H1 (cell line): ENCODE measurements at regions not wholly inside any gene's neighbourhood (a gene's known extent, or its start where the extent isn't known, plus 50 kb on each side); places are given as distances from the start of the nearest gene placed in this dataset.

Experiments used
- CTCF ChIA-PET: fragments of 300-600 bp; sonication (Branson Sonifier 250); formaldehyde crosslinking; loops from one replicate; lab custom pipeline; 2021; ENCODE audit not compliant: partially characterized antibody; lab: Charles Lee
- POLR2A ChIA-PET: fragments of 300-600 bp; sonication (Branson Sonifier 250); formaldehyde crosslinking; loops from one replicate; lab custom pipeline; 2021; ENCODE audit warnings: inconsistent platforms; ENCODE audit not compliant: partially characterized antibody; lab: Charles Lee
- DNase-seq, 2 experiments: peaks; one replicate each; pipeline versions ENCODE4 v3.0.0 to v3.0.0-alpha.2; 2010 to 2022; ENCODE audit warnings: low spot score in 2 of 2, low read depth in 1 of 2, mixed read lengths in 1 of 2
- FAIRE-seq: peaks from 2 replicates; lab custom pipeline; 2011; peaks lifted over from hg19 to GRCh38; lab: Jason Lieb, UNC
- H2AFZ ChIP-seq: 2 replicates; pipeline ENCODE4 v1.8.1; 2012; ENCODE audit warnings: low read length, inconsistent platforms
- H2AK5ac ChIP-seq: 2 replicates; pipeline ENCODE4 v1.6.1; 2013; ENCODE audit warnings: low read depth, low read length
- H2BK120ac ChIP-seq: replicated peaks from 2 replicates; pipeline ENCODE3; 2013; ENCODE audit warnings: low read depth, low read length, inconsistent platforms
- H2BK12ac ChIP-seq: 2 replicates; pipeline ENCODE4 v1.6.1; 2013; ENCODE audit warnings: low read depth, low read length
- H2BK15ac ChIP-seq: 2 replicates; pipeline ENCODE4 v1.6.1; 2013; ENCODE audit warnings: low read length
- H2BK20ac ChIP-seq: 2 replicates; pipeline ENCODE4 v1.6.1; 2013; ENCODE audit warnings: low read length
- H2BK5ac ChIP-seq: 2 replicates; pipeline ENCODE4 v1.6.1; 2013; ENCODE audit warnings: low read depth, low read length
- H3K14ac ChIP-seq: 2 replicates; pipeline ENCODE4 v1.6.1; 2013; ENCODE audit warnings: inconsistent platforms; ENCODE audit not compliant: insufficient read length
- H3K18ac ChIP-seq: 2 replicates; pipeline ENCODE4 v1.6.1; 2013; ENCODE audit warnings: low read length; ENCODE audit errors: extremely low read depth
- H3K23ac ChIP-seq: 2 replicates; pipeline ENCODE4 v1.6.1; 2013; ENCODE audit warnings: inconsistent platforms; ENCODE audit not compliant: insufficient read length
- H3K23me2 ChIP-seq: 2 replicates; pipeline ENCODE4 v1.6.1; 2013; ENCODE audit warnings: low read depth, low read length
- H3K27ac ChIP-seq: 2 replicates; pipeline ENCODE4 v1.6.1; 2011; ENCODE audit warnings: low read depth, low read length, inconsistent platforms
- H3K27me3 ChIP-seq, 4 experiments: replicated peaks in 1 of 4; 1 replicate in 1 of 4; 2 replicates in 3 of 4; pipeline versions ENCODE4 v1.6.1 to v1.8.1; 2011 to 2013; ENCODE audit warnings: low read length in 3 of 4, mild to moderate bottlenecking in 3 of 4, inconsistent platforms in 2 of 4, mixed read lengths in 2 of 4, moderate library complexity in 1 of 4; ENCODE audit not compliant: control insufficient read depth in 3 of 4, insufficient read depth in 3 of 4; ENCODE audit errors: extremely low read depth in 1 of 4
- H3K36me3 ChIP-seq, 4 experiments: 2 replicates each; pipeline versions ENCODE4 v1.6.1 to v1.8.1; 2011 to 2013; ENCODE audit warnings: mild to moderate bottlenecking in 4 of 4, low read length in 3 of 4, moderate library complexity in 2 of 4, control low read depth in 1 of 4, inconsistent platforms in 1 of 4; ENCODE audit not compliant: insufficient read depth in 4 of 4, control insufficient read depth in 2 of 4
- H3K4ac ChIP-seq: replicated peaks from 2 replicates; pipeline ENCODE3; 2013; ENCODE audit warnings: low read length, low read depth, mixed read lengths, inconsistent platforms; ENCODE audit not compliant: insufficient read length
- H3K4me1 ChIP-seq, 4 experiments: replicated peaks in 1 of 4; 1 replicate in 1 of 4; 2 replicates in 3 of 4; pipeline versions ENCODE4 v1.6.1 to v1.8.1; 2011 to 2013; ENCODE audit warnings: low read length in 3 of 4, inconsistent platforms in 2 of 4, mixed read lengths in 1 of 4; ENCODE audit not compliant: insufficient read depth in 4 of 4, control insufficient read depth in 3 of 4
- H3K4me2 ChIP-seq, 2 experiments: 2 replicates each; pipeline versions ENCODE4 v1.6.1 to v1.8.1; 2011 to 2013; ENCODE audit warnings: low read depth in 2 of 2, low read length in 2 of 2, control low read depth in 1 of 2, inconsistent platforms in 1 of 2, mild to moderate bottlenecking in 1 of 2; ENCODE audit not compliant: insufficient read depth in 1 of 2
- H3K4me3 ChIP-seq, 4 experiments: fragments of 200-600, 300-600 bp in 1 of 4; sonication (generic), shearing (Covaris generic), sonication (Bioruptor Twin) in 1 of 4; 2 replicates each; pipeline versions ENCODE4 v1.5.1 to v1.8.1; 2011 to 2016; ENCODE audit warnings: low read length in 4 of 4, low read depth in 3 of 4, control low read depth in 2 of 4, inconsistent platforms in 2 of 4, mild to moderate bottlenecking in 2 of 4, mixed read lengths in 1 of 4, moderate library complexity in 1 of 4; ENCODE audit not compliant: insufficient read depth in 2 of 4; ENCODE audit errors: extremely low read depth in 1 of 4
- H3K56ac ChIP-seq: replicated peaks from 2 replicates; pipeline ENCODE3; 2013; ENCODE audit warnings: low read depth, mild to moderate bottlenecking, mixed read lengths, low read length, inconsistent platforms; ENCODE audit not compliant: insufficient read length
- H3K79me1 ChIP-seq: 2 replicates; pipeline ENCODE4 v1.6.1; 2013; ENCODE audit warnings: low read depth, low read length, control low read depth
- H3K79me2 ChIP-seq, 2 experiments: 2 replicates each; pipeline versions ENCODE4 v1.6.1 to v1.8.1; 2012 to 2013; ENCODE audit warnings: low read length in 2 of 2, mild to moderate bottlenecking in 2 of 2, inconsistent platforms in 1 of 2; ENCODE audit not compliant: insufficient read depth in 2 of 2, control insufficient read depth in 1 of 2
- H3K9ac ChIP-seq, 4 experiments: replicated peaks in 1 of 4; 1 replicate in 1 of 4; 2 replicates in 3 of 4; pipeline versions ENCODE4 v1.6.1 to v1.8.1; 2011 to 2013; ENCODE audit warnings: low read depth in 3 of 4, low read length in 3 of 4, control low read depth in 2 of 4, mild to moderate bottlenecking in 2 of 4, moderate library complexity in 2 of 4, inconsistent platforms in 1 of 4; ENCODE audit errors: extremely low read depth in 1 of 4
- H3K9me3 ChIP-seq, 2 experiments: 2 replicates each; pipeline versions ENCODE4 v1.6.1 to v1.8.1; 2012 to 2013; ENCODE audit warnings: mild to moderate bottlenecking in 2 of 2, moderate library complexity in 2 of 2, control low read depth in 1 of 2, inconsistent platforms in 1 of 2, low read depth in 1 of 2, low read length in 1 of 2, mixed read lengths in 1 of 2; ENCODE audit not compliant: insufficient read depth in 2 of 2
- H4K20me1 ChIP-seq, 2 experiments: replicated peaks in 1 of 2; 2 replicates each; pipeline versions ENCODE3 to v1.8.1; 2011 to 2013; ENCODE audit warnings: inconsistent platforms in 2 of 2, low read length in 2 of 2, mild to moderate bottlenecking in 1 of 2; ENCODE audit not compliant: insufficient read depth in 2 of 2, control insufficient read depth in 1 of 2
- H4K5ac ChIP-seq: 2 replicates; pipeline ENCODE4 v1.6.1; 2013; ENCODE audit warnings: low read length, low read depth, mixed read lengths, inconsistent platforms; ENCODE audit not compliant: insufficient read length
- H4K8ac ChIP-seq: 2 replicates; pipeline ENCODE4 v1.8.0; 2013; ENCODE audit warnings: mild to moderate bottlenecking, moderate library complexity, low read length, inconsistent platforms; ENCODE audit not compliant: insufficient read depth; ENCODE audit errors: extremely low read depth
- H4K91ac ChIP-seq: replicated peaks from 2 replicates; pipeline ENCODE3; 2013; ENCODE audit warnings: low read length, mixed read lengths, inconsistent platforms; ENCODE audit not compliant: insufficient read length
- BACH1 ChIP-seq: IDR thresholded peaks from 2 replicates; pipeline ENCODE4 v1.6.1; 2012; ENCODE audit warnings: low read length, improper control_type of control experiment
- CBX5 ChIP-seq: fragments of 300-800, 300-1000 bp; sonication (generic); IDR thresholded peaks from 2 replicates; pipeline ENCODE4 v1.7.1; 2016; ENCODE audit warnings: antibody characterized with exemption, low read length, low read depth
- JUND ChIP-seq: IDR thresholded peaks from 2 replicates; pipeline ENCODE4 v1.6.1; 2011; ENCODE audit warnings: mild to moderate bottlenecking, improper control_type of control experiment, low read length
- KDM5A ChIP-seq: fragments of 200-600 bp; IDR thresholded peaks from 2 replicates; pipeline ENCODE4 v1.7.1; 2012; ENCODE audit warnings: mild to moderate bottlenecking, low read length, inconsistent platforms, mixed read lengths
- NRF1 ChIP-seq: IDR thresholded peaks from 2 replicates; pipeline ENCODE4 v1.6.1; 2011; ENCODE audit warnings: mild to moderate bottlenecking, low read depth, low read length, improper control_type of control experiment
- RBBP5 ChIP-seq: IDR thresholded peaks from 2 replicates; pipeline ENCODE4 v1.7.1; 2012; ENCODE audit warnings: low read depth, mild to moderate bottlenecking, inconsistent platforms, low read length, moderate library complexity, borderline replicate concordance
- WGBS, 2 experiments: shearing (Covaris generic) in 1 of 2; methylation state at CpG; one replicate each; pipeline versions ENCODE4 v1.1.6 to v1.1.7; 2013 to 2015; ENCODE audit warnings: low lambda C conversion rate in 2 of 2, mixed read lengths in 2 of 2, inconsistent platforms in 1 of 2, low coverage in 1 of 2, missing lambda C conversion rate in 1 of 2; ENCODE audit not compliant: insufficient replicate concordance in 2 of 2, insufficient coverage in 1 of 2, insufficient read length in 1 of 2; ENCODE audit errors: extremely low coverage in 1 of 2, missing lambda C conversion rate in 1 of 2; 5-methylcytosine and 5-hydroxymethylcytosine counted together
- TF ChIP-seq, protein P1 (sequence below), 3 experiments: IDR thresholded peaks; 1 replicate in 2 of 3; 2 replicates in 1 of 3; pipeline versions ENCODE4 v1.5.1 to v1.6.1; 2011; ENCODE audit warnings: low read length in 3 of 3, mild to moderate bottlenecking in 3 of 3, inconsistent platforms in 2 of 3, low read depth in 1 of 3, moderate library complexity in 1 of 3; ENCODE audit not compliant: insufficient read depth in 1 of 3; ENCODE audit errors: control extremely low read depth in 1 of 3
- TF ChIP-seq, protein P2 (sequence below): IDR thresholded peaks from 2 replicates; pipeline ENCODE4 v1.6.1; 2011; ENCODE audit warnings: low read depth, mild to moderate bottlenecking, low read length; ENCODE audit not compliant: insufficient read depth

DNA sequence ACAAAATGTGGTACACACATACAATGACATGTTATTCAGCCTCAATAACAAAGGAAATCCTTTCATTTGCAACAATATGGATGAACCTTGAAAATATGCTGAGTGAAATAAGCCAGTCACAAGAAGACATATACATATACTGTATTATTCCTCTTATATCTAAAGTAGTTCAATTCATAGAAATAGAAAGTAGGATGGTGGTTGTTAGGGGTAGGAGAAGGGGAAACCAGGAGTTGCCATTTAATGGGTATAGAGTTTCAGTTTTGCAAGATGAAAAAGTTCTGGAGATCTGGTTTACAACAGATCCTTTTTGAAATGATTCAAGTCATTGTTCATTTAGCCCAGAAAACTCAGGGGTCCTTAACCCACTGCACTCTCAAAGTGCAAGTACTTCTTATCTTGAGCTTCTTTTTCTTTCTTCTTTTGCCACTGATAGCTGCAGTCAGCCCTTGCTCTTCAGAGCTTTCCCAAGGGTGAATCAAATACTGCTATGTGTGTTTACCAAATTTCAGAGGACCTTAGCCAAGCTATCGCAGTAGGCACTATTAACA lies 208.0 kb upstream of the EOMES start:
- no peaks in the 10 kb centered on the region for H3K79me1 ChIP-seq
- H4K91ac ChIP-seq: no peak overlapping the region
- H2AK5ac ChIP-seq: no peak overlapping the region
- no peaks in the 10 kb centered on the region for H3K36me3 ChIP-seq
- no peak for FAIRE-seq
- no peaks in the 10 kb centered on the region for H3K4me1 ChIP-seq
- no peaks in the 10 kb centered on the region for H3K9me3 ChIP-seq
- no peak overlapping the region for H3K27ac ChIP-seq
- H3K23me2 ChIP-seq: no peaks in the 10 kb centered on the region
- no peak overlapping the region for H3K14ac ChIP-seq
- no peak overlapping the region for H2BK5ac ChIP-seq
- H4K8ac ChIP-seq: no peak overlapping the region
- no peak overlapping the region for H3K18ac ChIP-seq
- no peak overlapping the region for H4K5ac ChIP-seq
- H3K23ac ChIP-seq: no peak overlapping the region
- H2BK20ac ChIP-seq: no peak overlapping the region
- DNase-seq: no peak
- no peak overlapping the region for H2BK15ac ChIP-seq
- H3K4me3 ChIP-seq: no peak overlapping the region
- no peak overlapping the region for H2BK12ac ChIP-seq
- no peak overlapping the region for H3K4ac ChIP-seq
- no peak overlapping the region for H3K9ac ChIP-seq
- CTCF ChIA-PET: interaction anchor here (2.0 kb wide), 1 partner anchor 12 kb away, joined by 9 read pairs; no protein-coding TSS in a partner anchor
- no peak overlapping the region for H2AFZ ChIP-seq
- H3K79me2 ChIP-seq: no peaks in the 10 kb centered on the region
- TF ChIP-seq KDM5A (no peak), JUND (no peak), NRF1 (no peak), RBBP5 (no peak), CBX5 (no peak), BACH1 (no peak)
- TF ChIP-seq, protein P1, sequence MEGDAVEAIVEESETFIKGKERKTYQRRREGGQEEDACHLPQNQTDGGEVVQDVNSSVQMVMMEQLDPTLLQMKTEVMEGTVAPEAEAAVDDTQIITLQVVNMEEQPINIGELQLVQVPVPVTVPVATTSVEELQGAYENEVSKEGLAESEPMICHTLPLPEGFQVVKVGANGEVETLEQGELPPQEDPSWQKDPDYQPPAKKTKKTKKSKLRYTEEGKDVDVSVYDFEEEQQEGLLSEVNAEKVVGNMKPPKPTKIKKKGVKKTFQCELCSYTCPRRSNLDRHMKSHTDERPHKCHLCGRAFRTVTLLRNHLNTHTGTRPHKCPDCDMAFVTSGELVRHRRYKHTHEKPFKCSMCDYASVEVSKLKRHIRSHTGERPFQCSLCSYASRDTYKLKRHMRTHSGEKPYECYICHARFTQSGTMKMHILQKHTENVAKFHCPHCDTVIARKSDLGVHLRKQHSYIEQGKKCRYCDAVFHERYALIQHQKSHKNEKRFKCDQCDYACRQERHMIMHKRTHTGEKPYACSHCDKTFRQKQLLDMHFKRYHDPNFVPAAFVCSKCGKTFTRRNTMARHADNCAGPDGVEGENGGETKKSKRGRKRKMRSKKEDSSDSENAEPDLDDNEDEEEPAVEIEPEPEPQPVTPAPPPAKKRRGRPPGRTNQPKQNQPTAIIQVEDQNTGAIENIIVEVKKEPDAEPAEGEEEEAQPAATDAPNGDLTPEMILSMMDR (IDR thresholded peaks at IDR 0.05; ENCODE audit: control extremely low read depth in 1 of 3, insufficient read depth in 1 of 3, low read depth in 1 of 3, low read length in 3 of 3): no peak
- TF ChIP-seq, protein P2, sequence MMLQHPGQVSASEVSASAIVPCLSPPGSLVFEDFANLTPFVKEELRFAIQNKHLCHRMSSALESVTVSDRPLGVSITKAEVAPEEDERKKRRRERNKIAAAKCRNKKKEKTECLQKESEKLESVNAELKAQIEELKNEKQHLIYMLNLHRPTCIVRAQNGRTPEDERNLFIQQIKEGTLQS: no peak
- no peak overlapping the region for H3K56ac ChIP-seq
- WGBS, 2 experiments: 93% methylated on average over 1 of the region's 1 CpG; no CpG with 5 or more reads in 1 of the 2 experiments
- no peak overlapping the region for H3K4me2 ChIP-seq
- POLR2A ChIA-PET: no interaction called here
- H3K27me3 ChIP-seq: no peaks in the 10 kb centered on the region
- H4K20me1 ChIP-seq: no peaks in the 10 kb centered on the region
- H2BK120ac ChIP-seq: no peak overlapping the region
